SK-N-MC (cell line): ENCODE measurements at regions not wholly inside any gene's neighbourhood (a gene's known extent, or its start where the extent isn't known, plus 50 kb on each side); places are given as distances from the start of the nearest gene placed in this dataset.
"Not testable (repeated sequence)": the region's sequence is repeated elsewhere in the genome, so short reads cannot be mapped to it uniquely, and the experiment has no call there.

Source experiments
- EZH2 ChIP-seq: fragments of 200-600 bp; sonication (generic); IDR thresholded peaks from one replicate; pipeline ENCODE4 v1.6.1; 2017; ENCODE audit warnings: antibody characterized with exemption
- FOXP2 ChIP-seq: optimal IDR thresholded peaks from 2 replicates; pipeline ENCODE3; 2011; ENCODE audit warnings: mild to moderate bottlenecking, moderate library complexity; ENCODE audit not compliant: insufficient read depth; ENCODE audit errors: extremely low read length, control extremely low read depth
- POLR2AphosphoS5 ChIP-seq: IDR thresholded peaks from 2 replicates; pipeline ENCODE4 v1.6.1; 2012; ENCODE audit warnings: mild to moderate bottlenecking, low read depth, low read length, borderline replicate concordance

- not testable (repeated sequence) for TF ChIP-seq POLR2AphosphoS5, EZH2, FOXP2
Observed at GRCh38 chr21:13923175-13923574, 287.6 kb downstream of the LIPI start.
